ENCODE measurements at regions not wholly inside any gene's neighbourhood (a gene's known extent, or its start where the extent isn't known, plus 50 kb on each side); places are given as distances from the start of the nearest gene placed in this dataset.

DNA sequence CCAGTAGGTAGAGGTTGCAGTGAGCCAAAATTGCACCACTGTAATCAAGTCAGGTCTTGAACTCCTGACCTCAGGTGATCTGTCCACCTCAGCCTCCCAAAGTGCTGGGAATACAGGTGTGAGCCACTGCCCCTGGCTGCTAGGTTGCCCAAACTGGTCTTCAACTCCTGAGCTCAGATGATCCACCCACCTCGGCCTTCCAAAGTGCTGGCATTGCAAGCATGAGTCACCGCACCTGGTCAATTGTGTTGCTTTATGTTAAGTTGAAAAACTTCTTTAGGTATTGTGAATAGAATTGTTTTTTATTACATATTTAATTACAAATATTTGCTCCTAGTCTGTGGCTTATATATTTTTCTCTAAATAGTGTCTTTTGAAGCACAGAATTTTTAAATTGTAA lies 80.5 kb downstream of the PRKAB2 start:
- Histone ChIP-seq H3K9me2 (replicated peaks; ENCODE audit: insufficient read depth) (no peaks in the 10 kb centered on the region), H3K27me3 (no peaks in the 10 kb centered on the region), H3K36me3 (replicated peaks; ENCODE audit: insufficient read depth, low read depth) (no peaks in the 10 kb centered on the region), H4K20me1 (ENCODE audit: insufficient read depth, poor library complexity, severe bottlenecking) (no peaks in the 10 kb centered on the region), H3K79me2 (no peaks in the 10 kb centered on the region), H3K9me3 (ENCODE audit: low read depth) (no peaks in the 10 kb centered on the region), H2AFZ (no peak overlapping the region), H3K4me2 (no peak overlapping the region), H3K27ac (no peak overlapping the region), H3K4me3 (no peak overlapping the region), H3K4me1 (ENCODE audit: insufficient read depth) (no peaks in the 10 kb centered on the region)
- 78% methylated on average over 2 of the region's 2 CpGs for WGBS (ENCODE audit: low lambda C conversion rate, missing lambda C conversion rate)
- no peak for DNase-seq (ENCODE audit: low spot score)
- TF ChIP-seq EZH2 (IDR thresholded peaks at IDR 0.05; ENCODE audit: borderline replicate concordance): no peak
- TF ChIP-seq EZH2phosphoT487 (IDR thresholded peaks at IDR 0.05; ENCODE audit: low read depth, severe bottlenecking, unreplicated experiment): no peak
- TF ChIP-seq, protein P1, sequence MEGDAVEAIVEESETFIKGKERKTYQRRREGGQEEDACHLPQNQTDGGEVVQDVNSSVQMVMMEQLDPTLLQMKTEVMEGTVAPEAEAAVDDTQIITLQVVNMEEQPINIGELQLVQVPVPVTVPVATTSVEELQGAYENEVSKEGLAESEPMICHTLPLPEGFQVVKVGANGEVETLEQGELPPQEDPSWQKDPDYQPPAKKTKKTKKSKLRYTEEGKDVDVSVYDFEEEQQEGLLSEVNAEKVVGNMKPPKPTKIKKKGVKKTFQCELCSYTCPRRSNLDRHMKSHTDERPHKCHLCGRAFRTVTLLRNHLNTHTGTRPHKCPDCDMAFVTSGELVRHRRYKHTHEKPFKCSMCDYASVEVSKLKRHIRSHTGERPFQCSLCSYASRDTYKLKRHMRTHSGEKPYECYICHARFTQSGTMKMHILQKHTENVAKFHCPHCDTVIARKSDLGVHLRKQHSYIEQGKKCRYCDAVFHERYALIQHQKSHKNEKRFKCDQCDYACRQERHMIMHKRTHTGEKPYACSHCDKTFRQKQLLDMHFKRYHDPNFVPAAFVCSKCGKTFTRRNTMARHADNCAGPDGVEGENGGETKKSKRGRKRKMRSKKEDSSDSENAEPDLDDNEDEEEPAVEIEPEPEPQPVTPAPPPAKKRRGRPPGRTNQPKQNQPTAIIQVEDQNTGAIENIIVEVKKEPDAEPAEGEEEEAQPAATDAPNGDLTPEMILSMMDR (IDR thresholded peaks at IDR 0.05; ENCODE audit: poor library complexity): no peak

- Histone ChIP-seq H3K4me3 (no peak overlapping the region), H3K27me3 (no peaks in the 10 kb centered on the region), H3K4me1 (ENCODE audit: insufficient read depth) (no peaks in the 10 kb centered on the region), H3K27ac (no peak overlapping the region), H3K9me3 (ENCODE audit: low read depth) (no peaks in the 10 kb centered on the region), H3K79me2 (no peaks in the 10 kb centered on the region), H3K36me3 (replicated peaks; ENCODE audit: insufficient read depth, low read depth) (no peaks in the 10 kb centered on the region), H3K9me2 (replicated peaks; ENCODE audit: insufficient read depth) (no peaks in the 10 kb centered on the region), H2AFZ (no peak overlapping the region), H3K4me2 (no peak overlapping the region), H4K20me1 (ENCODE audit: insufficient read depth, poor library complexity, severe bottlenecking) (no peaks in the 10 kb centered on the region)
- TF ChIP-seq EZH2 (IDR thresholded peaks at IDR 0.05; ENCODE audit: borderline replicate concordance) (no peak), EZH2phosphoT487 (IDR thresholded peaks at IDR 0.05; ENCODE audit: low read depth, severe bottlenecking, unreplicated experiment) (no peak)
- TF ChIP-seq, protein P1 (IDR thresholded peaks at IDR 0.05; ENCODE audit: poor library complexity): no peak
- DNase-seq (ENCODE audit: low spot score): no peak
- WGBS (ENCODE audit: low lambda C conversion rate, missing lambda C conversion rate): 41% methylated on average over 4 of the region's 4 CpGs
Observed at GRCh38 chr1:147089457-147089856, 82.8 kb downstream of the PRKAB2 start.

DNA sequence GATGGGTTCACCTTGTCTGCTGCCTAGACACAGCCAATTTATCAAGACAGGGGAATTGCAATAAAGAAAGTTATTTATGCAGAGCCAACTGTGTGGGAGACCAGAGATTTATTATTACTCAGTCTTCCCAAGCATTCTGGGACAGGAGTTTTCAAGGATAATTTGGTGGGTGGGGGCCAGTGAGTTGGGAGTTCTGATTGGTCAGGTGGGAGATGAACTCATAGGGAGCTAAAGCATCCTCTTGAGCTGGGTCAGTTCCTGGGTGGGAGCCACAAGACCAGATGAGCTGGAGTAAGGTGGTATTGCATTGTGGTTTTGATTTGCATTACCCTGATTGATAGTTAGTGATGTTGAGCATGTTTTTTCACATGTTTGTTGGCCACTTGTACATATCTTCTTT lies 86.1 kb downstream of the PRKAB2 start:
- DNase-seq (ENCODE audit: low spot score): no peak
- TF ChIP-seq, protein P1 (IDR thresholded peaks at IDR 0.05; ENCODE audit: poor library complexity): no peak
- H3K4me3 ChIP-seq: no peak overlapping the region

More for the DNA sequence above, 86.1 kb downstream of the PRKAB2 start:
- H3K4me1 ChIP-seq (ENCODE audit: insufficient read depth): no peaks in the 10 kb centered on the region
- no peak overlapping the region for H3K4me2 ChIP-seq
- peaks cover 9% of the 10 kb centered on the region for H3K27me3 ChIP-seq
- no peaks in the 10 kb centered on the region for H3K9me3 ChIP-seq (ENCODE audit: low read depth)
- no peak overlapping the region for H2AFZ ChIP-seq
- no peaks in the 10 kb centered on the region for H3K79me2 ChIP-seq
- H4K20me1 ChIP-seq (ENCODE audit: insufficient read depth, poor library complexity, severe bottlenecking): no peaks in the 10 kb centered on the region
- H3K27ac ChIP-seq: no peak overlapping the region
- H3K9me2 ChIP-seq (replicated peaks; ENCODE audit: insufficient read depth): no peaks in the 10 kb centered on the region
- no peaks in the 10 kb centered on the region for H3K36me3 ChIP-seq (replicated peaks; ENCODE audit: insufficient read depth, low read depth)

All from hepatocyte (in vitro differentiated cells).